ENCODE measurements at regions not wholly inside any gene's neighbourhood (a gene's known extent, or its start where the extent isn't known, plus 50 kb on each side); places are given as distances from the start of the nearest gene placed in this dataset.

DNA sequence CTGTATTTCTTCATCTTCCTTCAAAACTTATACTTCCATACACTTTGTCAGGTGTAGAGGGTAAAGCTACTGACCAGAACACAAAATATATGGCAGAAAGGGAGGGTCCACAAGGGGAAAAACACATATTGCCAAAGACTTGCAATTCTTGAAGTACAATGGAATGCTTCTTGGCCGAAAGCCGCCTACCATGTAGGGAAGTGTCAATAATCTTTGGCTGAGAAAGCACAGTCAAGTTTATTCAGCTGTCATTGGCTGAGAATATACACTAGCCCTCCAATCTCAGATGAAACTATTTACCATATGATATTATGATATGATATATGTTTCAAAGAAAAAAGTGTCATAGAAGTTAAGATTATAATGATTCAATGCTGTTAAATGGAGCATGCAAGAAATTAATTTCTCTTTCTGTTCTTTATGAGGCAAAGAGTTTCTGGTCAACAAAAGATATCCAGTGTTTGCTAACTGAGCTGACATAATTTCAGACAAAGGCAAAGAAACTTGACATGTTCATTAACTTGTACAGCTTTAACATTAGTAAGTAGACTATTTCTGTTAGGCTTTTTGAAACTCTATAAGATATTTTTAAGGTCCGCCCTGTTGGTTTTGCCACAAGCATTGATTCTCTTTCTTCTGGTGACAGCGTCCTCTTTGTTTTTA is 89.0 kb upstream of the LPP start (continued):
- TF ChIP-seq, protein P1, sequence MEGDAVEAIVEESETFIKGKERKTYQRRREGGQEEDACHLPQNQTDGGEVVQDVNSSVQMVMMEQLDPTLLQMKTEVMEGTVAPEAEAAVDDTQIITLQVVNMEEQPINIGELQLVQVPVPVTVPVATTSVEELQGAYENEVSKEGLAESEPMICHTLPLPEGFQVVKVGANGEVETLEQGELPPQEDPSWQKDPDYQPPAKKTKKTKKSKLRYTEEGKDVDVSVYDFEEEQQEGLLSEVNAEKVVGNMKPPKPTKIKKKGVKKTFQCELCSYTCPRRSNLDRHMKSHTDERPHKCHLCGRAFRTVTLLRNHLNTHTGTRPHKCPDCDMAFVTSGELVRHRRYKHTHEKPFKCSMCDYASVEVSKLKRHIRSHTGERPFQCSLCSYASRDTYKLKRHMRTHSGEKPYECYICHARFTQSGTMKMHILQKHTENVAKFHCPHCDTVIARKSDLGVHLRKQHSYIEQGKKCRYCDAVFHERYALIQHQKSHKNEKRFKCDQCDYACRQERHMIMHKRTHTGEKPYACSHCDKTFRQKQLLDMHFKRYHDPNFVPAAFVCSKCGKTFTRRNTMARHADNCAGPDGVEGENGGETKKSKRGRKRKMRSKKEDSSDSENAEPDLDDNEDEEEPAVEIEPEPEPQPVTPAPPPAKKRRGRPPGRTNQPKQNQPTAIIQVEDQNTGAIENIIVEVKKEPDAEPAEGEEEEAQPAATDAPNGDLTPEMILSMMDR (IDR thresholded peaks at IDR 0.05): no peak
- TF ChIP-seq ESRRA (IDR thresholded peaks at IDR 0.05; ENCODE audit: borderline replicate concordance, low read length) (no peak), RARB (CRISPR knock-in tag; IDR thresholded peaks at IDR 0.05) (no peak), CHD2 (IDR thresholded peaks at IDR 0.05; ENCODE audit: low read length, partially characterized antibody) (no peak), KDM1A (IDR thresholded peaks at IDR 0.05; ENCODE audit: low read depth) (no peak), NFE2L2 (conservative IDR thresholded peaks at IDR 0.05; ENCODE audit: low read length) (no peak)

DNA sequence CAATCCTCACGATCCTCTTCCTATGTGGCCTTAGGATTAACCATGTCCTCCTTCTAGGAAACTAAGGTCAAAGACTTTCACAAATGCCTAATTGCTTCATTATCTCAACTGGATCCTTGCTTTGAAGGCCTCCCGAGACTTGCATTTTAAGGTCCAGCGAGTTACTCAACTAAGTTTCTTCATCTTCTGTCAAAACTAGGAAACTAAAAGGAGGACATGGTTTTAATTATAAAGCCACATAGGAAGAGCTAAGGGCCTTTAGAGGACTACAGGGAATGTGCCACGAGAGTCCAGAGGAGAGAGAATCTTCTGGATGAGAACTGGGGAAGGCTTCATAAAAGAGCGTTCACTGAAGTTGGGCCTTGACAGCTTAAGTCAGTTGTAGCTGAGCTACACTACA is 87.8 kb upstream of the LPP start:
- WGBS (ENCODE audit: missing lambda C conversion rate): 95% methylated on average over 5 of the region's 5 CpGs
- no peaks in the 10 kb centered on the region for H3K9me3 ChIP-seq
- ChIA-PET POLR2A (no interaction called here), CTCF (no interaction called here)
- no peak for DNase-seq (ENCODE audit: low read depth in 1 of 2, low spot score in 1 of 2)
- TF ChIP-seq RFX5 (IDR thresholded peaks at IDR 0.05): no peak
- no peak for TF ChIP-seq CHD4 (IDR thresholded peaks at IDR 0.05; ENCODE audit: borderline replicate concordance)
- no peak for TF ChIP-seq MYC (IDR thresholded peaks at IDR 0.05; ENCODE audit: borderline replicate concordance, low read length)
- TF ChIP-seq CBX8 (IDR thresholded peaks at IDR 0.05): no peak
- no peak for TF ChIP-seq TFCP2L1 (CRISPR knock-in tag; IDR thresholded peaks at IDR 0.05)
- TF ChIP-seq ZNF302 (CRISPR knock-in tag; IDR thresholded peaks at IDR 0.05): no peak
- no peak for TF ChIP-seq HDAC2 (IDR thresholded peaks at IDR 0.05)
- TF ChIP-seq GATA3 (IDR thresholded peaks at IDR 0.05; ENCODE audit: borderline replicate concordance): no peak
- no peak for TF ChIP-seq JUN (IDR thresholded peaks at IDR 0.05)
- TF ChIP-seq SMC3 (IDR thresholded peaks at IDR 0.05): no peak
- TF ChIP-seq KDM1A (IDR thresholded peaks at IDR 0.05; ENCODE audit: low read depth): no peak
- TF ChIP-seq RARB (CRISPR knock-in tag; IDR thresholded peaks at IDR 0.05): no peak
- no peak overlapping the region for H3K4me3 ChIP-seq
- no peak overlapping the region for H3K27ac ChIP-seq
- H3K4me2 ChIP-seq: no peak overlapping the region
- ATAC-seq: no peak
- peaks cover 12% of the 10 kb centered on the region for H3K4me1 ChIP-seq
- no peak for FAIRE-seq

DNA sequence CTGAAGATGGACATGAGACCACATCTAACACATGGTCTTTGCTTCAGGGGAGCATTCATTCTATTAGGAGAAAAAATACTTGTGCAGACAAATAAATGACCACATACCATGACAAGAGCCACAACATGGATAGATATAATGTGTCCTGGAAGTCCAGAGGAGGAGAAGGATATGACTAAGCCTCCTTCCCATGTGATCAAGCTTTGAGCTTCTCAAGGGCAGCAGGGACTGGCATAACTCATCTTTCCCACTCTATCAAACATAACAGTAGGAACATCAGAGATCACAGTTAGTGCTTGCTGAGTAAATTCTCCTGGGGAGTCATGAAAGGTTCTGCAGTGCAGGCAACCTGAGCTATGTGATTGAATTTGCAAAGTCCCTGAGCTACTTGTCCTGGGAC is 86.0 kb upstream of the LPP start:
- POLR2A ChIA-PET: no interaction called here
- DNase-seq (ENCODE audit: low read depth in 1 of 2, low spot score in 1 of 2) (peak in 1 of 2 experiments; percentile 16), FAIRE-seq (no peak), ATAC-seq (peak in 1 of 2 experiments; percentile 46; a peak in 2 of 6 replicates)
- Histone ChIP-seq H3K4me3 (no peak overlapping the region), H3K4me1 (peaks cover 5% of the 10 kb centered on the region; the same call in 1 of the 3 replicates), H3K27ac (no peak overlapping the region; a peak in 1 of 6 replicates), H3K9me3 (no peaks in the 10 kb centered on the region), H3K4me2 (no peak overlapping the region)
- TF ChIP-seq FOSL2 (IDR thresholded peaks at IDR 0.05) (no peak), FOSL2 (CRISPR knock-in tag; IDR thresholded peaks at IDR 0.05) (no peak), ESRRA (IDR thresholded peaks at IDR 0.05; ENCODE audit: borderline replicate concordance, low read length) (no peak), HOXB5 (CRISPR knock-in tag; IDR thresholded peaks at IDR 0.05) (no peak), ZSCAN20 (CRISPR knock-in tag; IDR thresholded peaks at IDR 0.05) (no peak), HOXB13 (CRISPR knock-in tag; IDR thresholded peaks at IDR 0.05; ENCODE audit: low read depth) (no peak), MYC (IDR thresholded peaks at IDR 0.05; ENCODE audit: borderline replicate concordance, low read length) (no peak), PHF8 (IDR thresholded peaks at IDR 0.05; ENCODE audit: borderline replicate concordance, low read depth) (no peak), HEYL (CRISPR knock-in tag; IDR thresholded peaks at IDR 0.05) (no peak), ZFP36 (IDR thresholded peaks at IDR 0.05; ENCODE audit: borderline replicate concordance, partially characterized antibody) (no peak), CHD2 (IDR thresholded peaks at IDR 0.05; ENCODE audit: low read length, partially characterized antibody) (no peak), NPAS2 (CRISPR knock-in tag; IDR thresholded peaks at IDR 0.05; ENCODE audit: borderline replicate concordance) (no peak), KDM1A (IDR thresholded peaks at IDR 0.05; ENCODE audit: low read depth) (no peak), RFX5 (IDR thresholded peaks at IDR 0.05) (no peak), GATA3 (IDR thresholded peaks at IDR 0.05; ENCODE audit: borderline replicate concordance) (no peak), RNF2 (IDR thresholded peaks at IDR 0.05; ENCODE audit: borderline replicate concordance, low read depth) (no peak), MAZ (IDR thresholded peaks at IDR 0.05; ENCODE audit: borderline replicate concordance, low read depth, low read length) (no peak)
- TF ChIP-seq, protein P2, sequence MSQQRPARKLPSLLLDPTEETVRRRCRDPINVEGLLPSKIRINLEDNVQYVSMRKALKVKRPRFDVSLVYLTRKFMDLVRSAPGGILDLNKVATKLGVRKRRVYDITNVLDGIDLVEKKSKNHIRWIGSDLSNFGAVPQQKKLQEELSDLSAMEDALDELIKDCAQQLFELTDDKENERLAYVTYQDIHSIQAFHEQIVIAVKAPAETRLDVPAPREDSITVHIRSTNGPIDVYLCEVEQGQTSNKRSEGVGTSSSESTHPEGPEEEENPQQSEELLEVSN (IDR thresholded peaks at IDR 0.05; ENCODE audit: borderline replicate concordance, low read depth): no peak
- TF ChIP-seq, protein P3, sequence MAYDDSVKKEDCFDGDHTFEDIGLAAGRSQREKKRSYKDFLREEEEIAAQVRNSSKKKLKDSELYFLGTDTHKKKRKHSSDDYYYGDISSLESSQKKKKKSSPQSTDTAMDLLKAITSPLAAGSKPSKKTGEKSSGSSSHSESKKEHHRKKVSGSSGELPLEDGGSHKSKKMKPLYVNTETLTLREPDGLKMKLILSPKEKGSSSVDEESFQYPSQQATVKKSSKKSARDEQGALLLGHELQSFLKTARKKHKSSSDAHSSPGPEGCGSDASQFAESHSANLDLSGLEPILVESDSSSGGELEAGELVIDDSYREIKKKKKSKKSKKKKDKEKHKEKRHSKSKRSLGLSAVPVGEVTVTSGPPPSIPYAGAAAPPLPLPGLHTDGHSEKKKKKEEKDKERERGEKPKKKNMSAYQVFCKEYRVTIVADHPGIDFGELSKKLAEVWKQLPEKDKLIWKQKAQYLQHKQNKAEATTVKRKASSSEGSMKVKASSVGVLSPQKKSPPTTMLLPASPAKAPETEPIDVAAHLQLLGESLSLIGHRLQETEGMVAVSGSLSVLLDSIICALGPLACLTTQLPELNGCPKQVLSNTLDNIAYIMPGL (CRISPR knock-in tag; IDR thresholded peaks at IDR 0.05; ENCODE audit: borderline replicate concordance): no peak
- CTCF ChIA-PET: no interaction called here

All from A549 (cell line).